PC-9 (cell line): ENCODE measurements at regions not wholly inside any gene's neighbourhood (a gene's known extent, or its start where the extent isn't known, plus 50 kb on each side); places are given as distances from the start of the nearest gene placed in this dataset.

ENCODE experiments used
- CTCF ChIP-seq: fragments of 200-600 bp; sonication (generic); conservative IDR thresholded peaks from 2 replicates; pipeline ENCODE4 v1.6.1; 2017; ENCODE audit warnings: mixed run types, antibody characterized with exemption, mild to moderate bottlenecking, moderate library complexity
- EZH2 ChIP-seq: fragments of 200-600 bp; sonication (generic); IDR thresholded peaks from 2 replicates; pipeline ENCODE4 v1.8.0; 2017; ENCODE audit warnings: antibody characterized with exemption, low read depth

- TF ChIP-seq CTCF (no peak), EZH2 (no peak)
Measured at GRCh38 chr3:17836092-17836491, 93.7 kb upstream of the TBC1D5 start.
